ENCODE measurements at regions not wholly inside any gene's neighbourhood (a gene's known extent, or its start where the extent isn't known, plus 50 kb on each side); places are given as distances from the start of the nearest gene placed in this dataset.

- H3K4me1 ChIP-seq = peaks cover 0 to 10% (median 4%) of the 10 kb centered on the region in 4 donors
- H3K27ac ChIP-seq = no peak overlapping the region
- H3K27me3 ChIP-seq = peaks cover 8% of the 10 kb centered on the region
- DNase-seq = no peak
- WGBS, 2 donors (ENCODE audit: low coverage in 1 of 2) = 73% methylated on average over 6 of the region's 6 CpGs; no CpG with 5 or more reads in 1 of the 2 donors
- H3K36me3 ChIP-seq = no peaks in the 10 kb centered on the region
- intact Hi-C loops (cut with DNase I; ENCODE audit: low total_unique reads) (no loop called here), in situ Hi-C loops (cut with MboI; ENCODE audit: low pct_ligation_motif_present in 1 of 4, low pct_unique_long_range_greater_than_20kb in 1 of 4, low sequenced_read_pairs in 3 of 4) (no loop called here)
- TF ChIP-seq CTCF (IDR thresholded peaks at IDR 0.05) (no peak), EP300 (IDR thresholded peaks at IDR 0.05; ENCODE audit: low read depth) (no peak), POLR2AphosphoS5 (IDR thresholded peaks at IDR 0.05) (no peak), POLR2A (IDR thresholded peaks at IDR 0.05) (no peak)
- H3K9me3 ChIP-seq = no peaks in the 10 kb centered on the region
- H3K4me3 ChIP-seq = no peak overlapping the region
Measured at GRCh38 chr6:16904957-16905356, 143.7 kb upstream of the ATXN1 start.

GRCh38 chr6:16903470-16903869 is 142.2 kb upstream of the ATXN1 start:
- no peak overlapping the region for H3K27ac ChIP-seq
- peaks cover 0 to 10% (median 4%) of the 10 kb centered on the region in 4 donors for H3K4me1 ChIP-seq
- intact Hi-C loops (cut with DNase I; ENCODE audit: low total_unique reads) (no loop called here), in situ Hi-C loops (cut with MboI; ENCODE audit: low pct_ligation_motif_present in 1 of 4, low pct_unique_long_range_greater_than_20kb in 1 of 4, low sequenced_read_pairs in 3 of 4) (no loop called here)
- TF ChIP-seq CTCF (IDR thresholded peaks at IDR 0.05) (no peak), POLR2AphosphoS5 (IDR thresholded peaks at IDR 0.05) (no peak), POLR2A (IDR thresholded peaks at IDR 0.05) (no peak)
- no peak for DNase-seq
- H3K4me3 ChIP-seq = no peak overlapping the region
- peaks cover 15% of the 10 kb centered on the region for H3K27me3 ChIP-seq
- H3K9me3 ChIP-seq = no peaks in the 10 kb centered on the region
- H3K36me3 ChIP-seq = no peaks in the 10 kb centered on the region
- WGBS, 2 donors (ENCODE audit: low coverage in 1 of 2) = 43 to 67% methylated on average over 7 of the region's 7 CpGs

- Histone ChIP-seq H3K4me1 (peaks cover 0 to 10% (median 4%) of the 10 kb centered on the region in 4 donors), H3K36me3 (no peaks in the 10 kb centered on the region), H3K27ac (no peak overlapping the region), H3K9me3 (no peaks in the 10 kb centered on the region), H3K27me3 (peaks cover 24% of the 10 kb centered on the region), H3K4me3 (no peak overlapping the region)
- in situ Hi-C loops (cut with MboI; ENCODE audit: low pct_ligation_motif_present in 1 of 4, low pct_unique_long_range_greater_than_20kb in 1 of 4, low sequenced_read_pairs in 3 of 4) (no loop called here), intact Hi-C loops (cut with DNase I; ENCODE audit: low total_unique reads) (no loop called here)
- TF ChIP-seq CTCF (IDR thresholded peaks at IDR 0.05) (no peak), EP300 (IDR thresholded peaks at IDR 0.05; ENCODE audit: low read depth) (no peak), POLR2A (IDR thresholded peaks at IDR 0.05) (no peak), POLR2AphosphoS5 (IDR thresholded peaks at IDR 0.05) (no peak)
- no peak for DNase-seq
Measured at GRCh38 chr6:16902502-16902901, 141.2 kb upstream of the ATXN1 start.

GRCh38 chr6:16901782-16902181 is 140.5 kb upstream of the ATXN1 start:
- no peak overlapping the region for H3K4me3 ChIP-seq
- H3K27ac ChIP-seq = no peak overlapping the region
- in situ Hi-C loops (cut with MboI; ENCODE audit: low pct_ligation_motif_present in 1 of 4, low pct_unique_long_range_greater_than_20kb in 1 of 4, low sequenced_read_pairs in 3 of 4) = no loop called here
- DNase-seq = peak; percentile 62
- intact Hi-C loops (cut with DNase I; ENCODE audit: low total_unique reads) = no loop called here
- H3K36me3 ChIP-seq = no peaks in the 10 kb centered on the region
- 8 to 16% methylated on average over 3 of the region's 3 CpGs for WGBS, 2 donors (ENCODE audit: low coverage in 1 of 2)
- no peak for TF ChIP-seq POLR2A (IDR thresholded peaks at IDR 0.05)
- TF ChIP-seq EP300 (IDR thresholded peaks at IDR 0.05; ENCODE audit: low read depth) = no peak
- TF ChIP-seq CTCF (IDR thresholded peaks at IDR 0.05) = no peak
- no peak for TF ChIP-seq POLR2AphosphoS5 (IDR thresholded peaks at IDR 0.05)
- H3K9me3 ChIP-seq = no peaks in the 10 kb centered on the region
- peaks cover 28% of the 10 kb centered on the region for H3K27me3 ChIP-seq
- peaks cover 0 to 10% (median 4%) of the 10 kb centered on the region in 4 donors for H3K4me1 ChIP-seq
